ENCODE measurements at regions not wholly inside any gene's neighbourhood (a gene's known extent, or its start where the extent isn't known, plus 50 kb on each side); places are given as distances from the start of the nearest gene placed in this dataset.
"Not testable (repeated sequence)": the region's sequence is repeated elsewhere in the genome, so short reads cannot be mapped to it uniquely, and the experiment has no call there.

- DNase-seq (ENCODE audit: low read depth); H3K4me3 ChIP-seq (replicated peaks; ENCODE audit: low read depth, low read length): not testable (repeated sequence)
Observed at GRCh38 chr3:143175940-143176894, 56.6 kb downstream of the CHST2 start.

GRCh38 chr3:143177965-143178364 lies 58.4 kb downstream of the CHST2 start:
- DNase-seq (ENCODE audit: low read depth); H3K4me3 ChIP-seq (replicated peaks; ENCODE audit: low read depth, low read length): not testable (repeated sequence)

GRCh38 chr3:143178775-143179548 lies 59.4 kb downstream of the CHST2 start:
- not testable (repeated sequence) for DNase-seq (ENCODE audit: low read depth); H3K4me3 ChIP-seq (replicated peaks; ENCODE audit: low read depth, low read length)

- TF ChIP-seq CTCF (IDR thresholded peaks at IDR 0.05; ENCODE audit: low read length, missing control alignments) = no peak
- no peak overlapping the region for H3K4me3 ChIP-seq (replicated peaks; ENCODE audit: low read depth, low read length)
- no peak for DNase-seq (ENCODE audit: low read depth)
Observed at GRCh38 chr3:143179603-143180002, 60.0 kb downstream of the CHST2 start.

GRCh38 chr3:143180860-143181259 lies 61.3 kb downstream of the CHST2 start:
- not testable (repeated sequence) for H3K4me3 ChIP-seq (replicated peaks; ENCODE audit: low read depth, low read length); DNase-seq (ENCODE audit: low read depth)

GRCh38 chr3:143181977-143182376 lies 62.4 kb downstream of the CHST2 start:
- H3K4me3 ChIP-seq (replicated peaks; ENCODE audit: low read depth, low read length); DNase-seq (ENCODE audit: low read depth): not testable (repeated sequence)

- no peak for DNase-seq (ENCODE audit: low read depth)
- H3K4me3 ChIP-seq (replicated peaks; ENCODE audit: low read depth, low read length) = no peak overlapping the region
- TF ChIP-seq CTCF (IDR thresholded peaks at IDR 0.05; ENCODE audit: low read length, missing control alignments) = no peak
Observed at GRCh38 chr3:143182866-143183664, 63.5 kb downstream of the CHST2 start.

GRCh38 chr3:143183665-143183964 lies 64.0 kb downstream of the CHST2 start:
- no peak for TF ChIP-seq CTCF (IDR thresholded peaks at IDR 0.05; ENCODE audit: low read length, missing control alignments)

GRCh38 chr3:143184099-143184498 lies 64.5 kb downstream of the CHST2 start:
- H3K4me3 ChIP-seq (replicated peaks; ENCODE audit: low read depth, low read length) = no peak overlapping the region
- DNase-seq (ENCODE audit: low read depth) = no peak
- TF ChIP-seq CTCF (IDR thresholded peaks at IDR 0.05; ENCODE audit: low read length, missing control alignments) = no peak

More at GRCh38 chr3:143183665-143183964, 64.0 kb downstream of the CHST2 start:
- DNase-seq (ENCODE audit: low read depth) = no peak
- H3K4me3 ChIP-seq (replicated peaks; ENCODE audit: low read depth, low read length) = no peak overlapping the region

Measured in fibroblast of pulmonary artery (primary cell).